Parathyroid adenoma (tissue), 2 donors: ENCODE measurements at regions not wholly inside any gene's neighbourhood (a gene's known extent, or its start where the extent isn't known, plus 50 kb on each side); places are given as distances from the start of the nearest gene placed in this dataset.

Source experiments
- H2AFZ ChIP-seq: fragments of 300-600 bp; sonication (generic); one replicate; pipeline ENCODE4 v1.7.0; 2017; ENCODE audit warnings: antibody characterized with exemption, mild to moderate bottlenecking
- H3K27ac ChIP-seq: fragments of 300-600 bp; sonication (generic); one replicate; pipeline ENCODE4 v1.7.0; 2017
- H3K27me3 ChIP-seq: fragments of 300-600 bp; sonication (generic); one replicate; pipeline ENCODE4 v1.7.0; 2017; ENCODE audit warnings: low read length; ENCODE audit not compliant: control insufficient read depth, insufficient read depth
- H3K36me3 ChIP-seq: fragments of 300-600 bp; sonication (generic); one replicate; pipeline ENCODE4 v1.7.0; 2017; ENCODE audit warnings: low read length; ENCODE audit not compliant: control insufficient read depth, insufficient read depth
- H3K4me1 ChIP-seq: fragments of 300-600 bp; sonication (generic); one replicate; pipeline ENCODE4 v1.7.0; 2017; ENCODE audit warnings: control low read depth
- H3K4me2 ChIP-seq: fragments of 300-600 bp; sonication (generic); one replicate; pipeline ENCODE4 v1.7.0; 2017; ENCODE audit warnings: low read length
- H3K4me3 ChIP-seq: fragments of 300-600 bp; sonication (generic); one replicate; pipeline ENCODE4 v1.7.0; 2017; ENCODE audit warnings: low read depth, low read length
- H3K79me2 ChIP-seq: fragments of 300-600 bp; sonication (generic); one replicate; pipeline ENCODE4 v1.7.0; 2017; ENCODE audit warnings: control low read depth
- H3K9ac ChIP-seq: fragments of 300-600 bp; sonication (generic); one replicate; pipeline ENCODE4 v1.7.0; 2017; ENCODE audit warnings: mild to moderate bottlenecking
- H3K9me3 ChIP-seq: fragments of 300-600 bp; sonication (generic); one replicate; pipeline ENCODE4 v1.7.0; 2017; ENCODE audit warnings: low read length; ENCODE audit not compliant: control insufficient read depth
- CTCF ChIP-seq: fragments of 300-600 bp; sonication (generic); IDR thresholded peaks from one replicate; pipeline ENCODE4 v1.7.0; 2017; ENCODE audit warnings: antibody characterized with exemption, mild to moderate bottlenecking
- donor health status: primary hyperparathyroidism.

GRCh38 chr10:131625041-131625440 lies 275.8 kb upstream of the PPP2R2D start:
- Histone ChIP-seq H3K9ac (no peak overlapping the region), H3K4me3 (no peak overlapping the region), H3K4me1 (no peaks in the 10 kb centered on the region), H2AFZ (no peak overlapping the region), H3K36me3 (no peaks in the 10 kb centered on the region), H3K4me2 (no peak overlapping the region), H3K79me2 (no peaks in the 10 kb centered on the region), H3K27ac (no peak overlapping the region), H3K9me3 (no peaks in the 10 kb centered on the region), H3K27me3 (no peaks in the 10 kb centered on the region)
- no peak for TF ChIP-seq CTCF

- H3K27ac ChIP-seq: no peak overlapping the region
- H3K9me3 ChIP-seq: no peaks in the 10 kb centered on the region
- no peak for TF ChIP-seq CTCF
- no peaks in the 10 kb centered on the region for H3K79me2 ChIP-seq
- H3K9ac ChIP-seq: no peak overlapping the region
- no peaks in the 10 kb centered on the region for H3K36me3 ChIP-seq
- H3K4me1 ChIP-seq: no peaks in the 10 kb centered on the region
- no peak overlapping the region for H2AFZ ChIP-seq
- H3K27me3 ChIP-seq: no peaks in the 10 kb centered on the region
- H3K4me3 ChIP-seq: no peak overlapping the region
- H3K4me2 ChIP-seq: no peak overlapping the region
Observed at GRCh38 chr10:131626274-131626673, 274.5 kb upstream of the PPP2R2D start.

GRCh38 chr10:131629026-131629770 lies 271.6 kb upstream of the PPP2R2D start:
- no peak overlapping the region for H3K9ac ChIP-seq
- H3K36me3 ChIP-seq: no peaks in the 10 kb centered on the region
- TF ChIP-seq CTCF: no peak
- H3K4me2 ChIP-seq: no peak overlapping the region
- H3K79me2 ChIP-seq: no peaks in the 10 kb centered on the region
- no peak overlapping the region for H3K27ac ChIP-seq
- no peak overlapping the region for H3K4me3 ChIP-seq
- no peaks in the 10 kb centered on the region for H3K4me1 ChIP-seq
- no peaks in the 10 kb centered on the region for H3K27me3 ChIP-seq
- H2AFZ ChIP-seq: no peak overlapping the region
- no peaks in the 10 kb centered on the region for H3K9me3 ChIP-seq

GRCh38 chr10:131630772-131631258 lies 270.0 kb upstream of the PPP2R2D start:
- TF ChIP-seq CTCF: no peak
- Histone ChIP-seq H3K27ac (no peak overlapping the region), H3K36me3 (no peaks in the 10 kb centered on the region), H3K79me2 (no peaks in the 10 kb centered on the region), H3K9ac (no peak overlapping the region), H3K4me1 (no peaks in the 10 kb centered on the region), H3K4me3 (no peak overlapping the region), H3K27me3 (no peaks in the 10 kb centered on the region), H3K9me3 (no peaks in the 10 kb centered on the region), H2AFZ (no peak overlapping the region), H3K4me2 (no peak overlapping the region)

- TF ChIP-seq CTCF: no peak
- no peak overlapping the region for H3K4me2 ChIP-seq
- H3K9me3 ChIP-seq: no peaks in the 10 kb centered on the region
- H3K4me1 ChIP-seq: no peaks in the 10 kb centered on the region
- H3K79me2 ChIP-seq: no peaks in the 10 kb centered on the region
- no peaks in the 10 kb centered on the region for H3K36me3 ChIP-seq
- H3K27ac ChIP-seq: no peak overlapping the region
- no peak overlapping the region for H3K9ac ChIP-seq
- no peaks in the 10 kb centered on the region for H3K27me3 ChIP-seq
- no peak overlapping the region for H3K4me3 ChIP-seq
- H2AFZ ChIP-seq: no peak overlapping the region
Observed at GRCh38 chr10:131631619-131632018, 269.2 kb upstream of the PPP2R2D start.
